HG03432 (cell line): ENCODE measurements at regions not wholly inside any gene's neighbourhood (a gene's known extent, or its start where the extent isn't known, plus 50 kb on each side); places are given as distances from the start of the nearest gene placed in this dataset.
"Not testable (repeated sequence)": the region's sequence is repeated elsewhere in the genome, so short reads cannot be mapped to it uniquely, and the experiment has no call there.

Experiments used
- ATAC-seq: cut with Tn5 transposase; IDR thresholded peaks from one replicate; pipeline ENCODE4 v1.9.1; 2021; ENCODE audit warnings: mild to moderate bottlenecking, moderate library complexity; ENCODE audit not compliant: unreplicated experiment

- no peak for ATAC-seq
These were observed 2567.1 kb downstream of the PCDH9 start for GRCh38 chr13:64662887-64663593.

GRCh38 chr13:64648293-64648692 is 2581.8 kb downstream of the PCDH9 start:
- ATAC-seq, result no peak

- ATAC-seq, result no peak
These were observed 2587.1 kb downstream of the PCDH9 start for GRCh38 chr13:64643066-64643465.

- ATAC-seq, result no peak
These were observed 2590.1 kb downstream of the PCDH9 start for GRCh38 chr13:64640002-64640401.

- no peak for ATAC-seq
These were observed 2590.9 kb downstream of the PCDH9 start for GRCh38 chr13:64639206-64639605.

- no peak for ATAC-seq
These were observed 2596.2 kb downstream of the PCDH9 start for GRCh38 chr13:64633948-64634347.

- no peak for ATAC-seq
These were observed 2602.5 kb downstream of the PCDH9 start for GRCh38 chr13:64627654-64628053.

GRCh38 chr13:64626105-64626504 is 2604.0 kb downstream of the PCDH9 start:
- ATAC-seq, result no peak

GRCh38 chr13:64617231-64617630 is 2612.9 kb downstream of the PCDH9 start:
- ATAC-seq, result no peak

GRCh38 chr13:64591971-64592370 is 2638.2 kb downstream of the PCDH9 start:
- no peak for ATAC-seq

- no peak for ATAC-seq
These were observed 2650.8 kb downstream of the PCDH9 start for GRCh38 chr13:64579331-64579730.

- ATAC-seq, result no peak
These were observed 2661.4 kb downstream of the PCDH9 start for GRCh38 chr13:64568748-64569147.

GRCh38 chr13:64558031-64558430 is 2672.1 kb downstream of the PCDH9 start:
- not testable (repeated sequence) for ATAC-seq

- ATAC-seq, result no peak
These were observed 2673.8 kb downstream of the PCDH9 start for GRCh38 chr13:64556376-64556775.

- ATAC-seq, result no peak
These were observed 2676.6 kb downstream of the PCDH9 start for GRCh38 chr13:64553411-64554129.

- no peak for ATAC-seq
These were observed 2678.4 kb downstream of the PCDH9 start for GRCh38 chr13:64551755-64552154.

GRCh38 chr13:64546371-64546770 is 2683.8 kb downstream of the PCDH9 start:
- ATAC-seq, result no peak

GRCh38 chr13:64540976-64541375 is 2689.2 kb downstream of the PCDH9 start:
- ATAC-seq, result no peak

GRCh38 chr13:64540468-64540867 is 2689.7 kb downstream of the PCDH9 start:
- no peak for ATAC-seq

GRCh38 chr13:64538711-64539110 is 2691.4 kb downstream of the PCDH9 start:
- ATAC-seq, result no peak

GRCh38 chr13:64534302-64534701 is 2695.8 kb downstream of the PCDH9 start:
- no peak for ATAC-seq

- no peak for ATAC-seq
These were observed 2698.7 kb downstream of the PCDH9 start for GRCh38 chr13:64531400-64531799.
